Eye (tissue), 1 donor: ENCODE measurements at regions not wholly inside any gene's neighbourhood (a gene's known extent, or its start where the extent isn't known, plus 50 kb on each side); places are given as distances from the start of the nearest gene placed in this dataset.

ENCODE experiments used
- DNase-seq: peaks from one replicate; pipeline ENCODE4 v3.0.0-alpha.2; 2015

DNA sequence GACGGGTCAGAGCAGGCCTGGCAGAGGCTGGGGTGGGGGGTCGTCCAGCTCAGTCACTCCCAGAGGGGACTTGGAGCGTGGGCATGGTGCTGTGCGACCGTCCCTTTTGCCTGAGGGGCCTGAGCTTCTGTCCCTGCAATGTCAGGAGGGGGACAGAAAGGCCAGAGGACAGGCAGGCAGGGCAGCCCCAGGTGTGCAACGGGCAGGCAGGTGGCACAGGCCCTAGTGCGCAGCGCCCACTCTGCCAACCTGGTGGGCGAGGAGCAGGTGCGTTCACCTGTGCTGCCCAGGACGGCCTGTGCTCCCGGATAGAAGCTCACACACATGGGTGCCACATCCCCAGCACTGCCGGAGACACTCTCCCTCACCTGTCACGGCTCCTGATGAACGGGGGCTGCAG lies 78.7 kb upstream of the SLCO4A1 start:
- DNase-seq = no peak

DNA sequence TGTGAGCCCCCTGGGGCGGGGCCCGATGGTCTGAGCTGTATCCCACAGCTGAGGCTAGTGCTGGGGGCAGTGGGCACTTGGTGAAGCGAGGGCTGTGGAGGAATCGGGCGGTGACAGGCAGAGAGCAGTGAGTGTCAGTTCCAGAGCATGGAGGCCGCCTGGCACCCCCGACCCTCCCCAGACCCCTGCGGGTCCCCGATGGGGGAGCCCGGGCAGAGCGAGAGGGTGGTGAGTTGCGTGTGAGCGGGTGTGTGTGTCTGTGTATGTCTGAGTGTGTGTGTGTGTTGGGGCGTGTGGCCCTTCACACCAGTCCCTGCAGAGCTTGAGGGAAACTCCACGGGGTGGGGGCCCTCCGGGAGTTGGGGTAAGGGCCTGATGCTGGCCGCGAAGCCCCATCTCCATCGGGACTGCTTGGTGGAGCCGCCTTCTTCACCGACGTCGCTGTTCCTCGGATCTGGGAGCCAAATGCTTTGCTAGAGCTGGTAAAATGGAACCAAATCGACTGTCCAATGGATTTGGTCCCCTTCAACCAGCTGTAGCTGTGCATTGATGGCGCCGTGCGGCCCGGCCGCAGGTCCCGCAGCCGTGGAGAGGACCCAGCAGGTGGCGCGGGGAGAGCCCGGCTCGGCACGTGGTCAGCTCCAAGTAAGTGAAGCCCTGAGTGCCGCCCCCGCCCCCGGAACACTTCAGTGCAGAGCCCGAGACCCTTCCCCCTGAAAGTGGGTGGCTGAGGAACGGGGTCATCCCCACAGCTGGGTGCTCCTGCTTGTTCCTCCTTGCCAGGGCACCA lies 77.7 kb upstream of the SLCO4A1 start:
- DNase-seq = no peak

GRCh38 chr20:62566266-62566665 lies 76.0 kb upstream of the SLCO4A1 start:
- DNase-seq = no peak

GRCh38 chr20:62566771-62567170 lies 75.5 kb upstream of the SLCO4A1 start:
- DNase-seq = no peak

GRCh38 chr20:62567246-62568044 lies 74.9 kb upstream of the SLCO4A1 start:
- no peak for DNase-seq

GRCh38 chr20:62568045-62568389 lies 74.3 kb upstream of the SLCO4A1 start:
- no peak for DNase-seq

DNA sequence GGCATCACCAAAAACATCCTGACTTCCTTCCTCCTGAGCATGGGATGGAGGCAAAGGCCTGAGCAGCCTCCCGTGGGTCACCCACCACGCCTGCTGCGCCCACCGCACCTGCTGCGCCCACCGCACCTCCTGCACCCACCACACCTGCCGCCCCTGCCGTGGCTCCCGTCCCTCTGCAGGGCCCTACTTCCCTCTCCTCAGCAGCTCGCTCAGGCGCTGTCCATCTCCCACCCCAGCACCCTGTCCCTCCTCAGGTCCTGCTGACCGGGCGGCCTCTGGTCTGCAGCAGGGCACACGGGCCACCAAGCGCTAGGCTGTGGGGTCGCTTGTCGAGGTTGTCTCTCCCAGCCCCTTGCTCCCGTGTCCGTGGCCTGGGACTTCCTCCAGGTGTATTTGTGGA lies 72.7 kb upstream of the SLCO4A1 start:
- no peak for DNase-seq

DNA sequence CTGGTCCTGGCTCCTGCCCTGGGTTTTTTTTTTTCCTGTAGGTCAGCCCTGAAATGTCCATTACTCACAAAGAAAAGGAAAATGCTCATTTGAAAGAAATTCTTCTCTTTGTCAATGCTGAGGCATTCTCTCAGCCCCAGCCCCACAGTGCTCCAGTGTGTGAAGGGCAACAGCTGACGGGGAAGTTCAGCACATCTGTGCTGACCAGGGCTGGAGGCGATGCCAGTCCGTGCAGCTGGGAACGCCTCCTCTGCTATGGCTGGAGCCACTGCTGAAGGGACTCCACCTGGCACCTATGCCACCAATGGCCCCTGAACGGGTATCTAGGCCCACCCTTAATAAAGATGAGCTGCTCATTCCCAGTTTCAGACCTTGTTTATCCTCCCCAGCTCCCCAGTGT lies 71.9 kb upstream of the SLCO4A1 start:
- no peak for DNase-seq

DNA sequence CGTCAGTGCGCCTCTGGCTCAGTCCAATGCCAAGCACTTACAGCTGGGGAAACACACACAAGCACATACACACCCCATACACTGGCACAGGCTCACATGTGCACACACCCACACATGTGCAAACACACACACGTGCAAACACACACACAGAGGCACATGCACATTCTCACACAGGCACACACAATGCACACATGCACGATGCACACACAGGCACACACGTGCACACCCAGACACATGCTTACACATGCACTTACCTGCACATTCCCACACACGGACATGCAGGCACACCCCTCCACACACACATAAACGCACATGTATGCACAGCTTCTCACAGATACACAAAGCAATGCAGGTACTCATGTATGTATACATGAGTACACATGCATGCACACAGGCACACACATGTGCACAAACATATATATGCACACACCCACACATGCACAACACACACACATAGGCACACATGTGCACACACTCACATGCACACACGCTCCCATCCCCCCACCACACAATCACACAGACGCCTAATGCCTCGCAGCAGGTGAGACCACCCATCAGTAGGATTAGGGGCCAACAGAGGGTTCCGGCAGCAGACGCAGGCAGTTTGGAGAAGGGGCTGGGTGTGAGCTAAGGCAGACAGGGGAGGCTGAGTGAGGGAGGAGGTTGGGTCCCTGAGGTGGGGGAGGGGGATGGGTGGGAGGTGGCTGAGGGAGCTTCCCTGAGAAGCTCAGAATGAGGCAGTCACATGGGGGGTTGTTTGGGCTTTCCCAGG lies 71.2 kb upstream of the SLCO4A1 start:
- no peak for DNase-seq

GRCh38 chr20:62571669-62572344 lies 70.5 kb upstream of the SLCO4A1 start:
- no peak for DNase-seq

- no peak for DNase-seq
Measured at GRCh38 chr20:62572980-62573379, 69.3 kb upstream of the SLCO4A1 start.

GRCh38 chr20:62573817-62574216 lies 68.5 kb upstream of the SLCO4A1 start:
- no peak for DNase-seq

DNA sequence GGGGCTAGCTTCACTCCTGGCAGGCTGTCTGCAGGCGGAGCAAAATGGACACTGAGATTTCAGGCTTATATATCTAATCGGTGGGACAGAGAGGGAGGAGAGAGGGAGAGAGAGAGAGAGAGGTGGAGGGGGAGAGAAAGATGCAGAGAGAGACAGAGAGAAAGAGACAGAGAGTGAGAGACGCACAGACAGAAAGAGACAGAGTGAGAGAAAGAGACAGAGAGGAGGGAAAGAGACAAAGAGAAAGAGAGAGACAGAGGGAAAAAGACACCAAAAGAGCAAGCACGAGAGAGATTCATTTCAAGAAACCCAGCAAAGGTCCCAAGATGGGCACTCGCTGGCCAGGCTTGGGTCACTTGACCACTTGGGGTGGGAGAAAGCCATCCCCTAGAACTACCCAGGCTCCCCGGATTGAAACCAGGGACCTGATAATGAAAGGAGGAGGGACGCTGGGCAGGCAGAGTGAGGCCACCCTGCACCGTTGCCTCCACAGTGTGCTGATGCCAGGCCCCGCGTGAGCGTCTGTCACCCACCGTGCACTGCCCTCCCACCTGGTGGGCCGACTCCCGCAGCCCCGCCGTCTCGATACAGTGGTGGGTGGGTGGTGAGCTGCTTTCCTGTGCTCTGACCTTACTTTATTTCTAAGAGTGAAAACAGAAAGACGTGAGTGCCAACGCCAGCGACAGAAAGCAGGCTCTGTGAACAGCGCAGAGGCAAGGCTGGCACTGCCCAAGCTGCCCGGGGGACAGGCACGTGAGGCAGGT lies 67.9 kb upstream of the SLCO4A1 start:
- no peak for DNase-seq

DNA sequence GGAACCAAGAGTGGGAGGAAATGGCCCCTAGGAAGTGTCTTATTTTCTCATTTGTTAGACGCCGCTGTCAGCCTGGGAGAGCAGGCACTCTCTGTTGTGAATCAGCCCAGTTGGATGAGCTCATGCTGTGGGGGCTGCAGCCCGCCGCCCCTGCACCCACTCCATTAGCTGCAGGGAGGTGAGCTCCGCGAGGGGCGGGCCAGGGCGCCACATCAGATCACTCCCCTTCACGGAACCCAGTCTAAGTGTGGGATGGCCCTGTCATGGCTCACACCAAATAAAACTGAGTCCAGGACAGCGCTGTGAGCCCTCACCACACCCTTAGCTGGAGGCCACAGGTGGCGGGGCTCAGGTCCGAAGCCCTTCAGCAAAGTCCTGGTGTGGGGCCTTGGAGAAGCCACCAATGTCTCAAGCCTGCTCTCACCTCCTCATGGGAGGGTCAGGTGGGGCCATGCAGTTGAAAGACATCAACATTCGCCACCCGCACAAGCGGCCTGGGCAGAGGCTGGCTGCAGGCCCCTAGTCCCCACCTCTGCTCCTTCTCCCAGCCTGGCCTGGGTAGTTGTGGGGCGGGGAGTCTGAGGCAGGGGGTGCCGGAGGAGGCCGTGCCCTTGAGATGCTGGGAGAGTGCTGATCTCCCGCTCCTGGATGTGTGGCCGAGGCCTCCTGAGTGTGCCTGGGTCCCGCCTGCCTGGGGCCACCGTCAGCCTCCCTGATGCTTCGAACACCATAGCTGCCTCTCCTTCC lies 66.2 kb upstream of the SLCO4A1 start:
- no peak for DNase-seq

GRCh38 chr20:62576815-62577489 lies 65.4 kb upstream of the SLCO4A1 start:
- DNase-seq = peak; percentile 75

DNA sequence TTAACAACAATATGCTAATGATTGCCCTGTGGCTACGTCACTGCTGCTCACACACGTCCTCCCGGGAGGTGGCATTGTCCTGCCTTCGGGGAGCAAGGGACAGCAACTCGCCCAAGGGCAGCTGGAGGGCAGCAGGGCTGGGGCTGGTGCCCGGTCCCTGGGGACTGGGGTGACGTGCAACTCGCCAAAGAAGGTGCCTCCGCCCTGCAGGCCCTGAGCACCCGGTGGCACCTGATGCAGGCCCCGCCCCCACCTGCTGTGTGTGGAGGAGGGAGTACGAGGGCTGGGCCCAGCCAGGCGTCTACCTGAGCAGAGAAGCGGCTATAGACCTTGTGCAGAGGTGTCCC lies 64.8 kb upstream of the SLCO4A1 start:
- no peak for DNase-seq

DNA sequence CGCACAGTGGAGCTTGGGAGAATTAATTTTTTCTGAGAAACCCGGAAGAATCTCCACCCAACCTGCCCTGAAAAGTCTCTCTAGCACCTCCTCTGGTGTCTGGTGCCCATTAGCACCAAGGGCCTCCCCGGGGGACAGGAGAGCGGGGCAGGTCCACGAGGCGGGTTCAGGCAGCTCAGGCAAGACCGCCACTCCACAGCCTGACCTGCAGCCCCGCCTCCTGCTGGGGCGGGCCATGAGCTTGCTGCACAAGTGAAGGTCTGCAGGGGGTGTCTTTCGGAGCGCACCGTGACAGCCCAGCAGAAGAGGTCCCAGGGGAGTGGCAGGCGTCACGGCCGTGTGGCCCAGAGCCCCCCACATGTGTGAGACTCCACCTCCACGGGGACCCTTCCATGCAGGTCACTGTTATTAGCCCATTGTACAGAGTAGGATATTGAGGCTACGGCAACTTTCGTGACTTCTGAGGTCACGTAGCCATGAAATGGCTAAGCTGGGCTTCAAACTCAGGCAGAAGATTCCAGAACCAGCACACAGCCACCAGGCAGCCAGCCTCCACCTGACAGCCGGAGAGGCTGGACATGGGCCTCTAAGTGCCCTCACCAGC lies 63.9 kb upstream of the SLCO4A1 start:
- no peak for DNase-seq

GRCh38 chr20:62580052-62580451 lies 62.3 kb upstream of the SLCO4A1 start:
- DNase-seq = no peak

GRCh38 chr20:62580733-62581132 lies 61.6 kb upstream of the SLCO4A1 start:
- no peak for DNase-seq

DNA sequence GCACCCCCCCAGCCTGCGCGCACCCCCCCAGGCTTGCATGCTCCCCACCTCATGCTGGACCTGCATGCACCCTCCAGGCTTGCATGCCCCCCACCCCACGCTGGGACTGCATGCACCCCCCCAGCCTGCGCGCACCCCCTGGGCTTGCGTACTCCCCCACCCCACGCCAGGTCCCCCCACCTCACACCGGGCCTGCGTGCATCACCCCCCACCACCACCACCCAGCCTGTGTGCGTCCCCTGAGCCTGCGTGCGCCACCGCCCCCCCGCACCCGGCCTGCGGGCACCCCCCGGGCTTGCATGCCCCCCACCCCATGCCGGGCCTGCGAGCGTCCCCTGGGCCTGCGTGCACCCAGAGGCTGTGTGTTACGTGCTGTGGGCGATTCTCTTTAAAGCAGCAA lies 61.0 kb upstream of the SLCO4A1 start:
- DNase-seq = no peak

DNA sequence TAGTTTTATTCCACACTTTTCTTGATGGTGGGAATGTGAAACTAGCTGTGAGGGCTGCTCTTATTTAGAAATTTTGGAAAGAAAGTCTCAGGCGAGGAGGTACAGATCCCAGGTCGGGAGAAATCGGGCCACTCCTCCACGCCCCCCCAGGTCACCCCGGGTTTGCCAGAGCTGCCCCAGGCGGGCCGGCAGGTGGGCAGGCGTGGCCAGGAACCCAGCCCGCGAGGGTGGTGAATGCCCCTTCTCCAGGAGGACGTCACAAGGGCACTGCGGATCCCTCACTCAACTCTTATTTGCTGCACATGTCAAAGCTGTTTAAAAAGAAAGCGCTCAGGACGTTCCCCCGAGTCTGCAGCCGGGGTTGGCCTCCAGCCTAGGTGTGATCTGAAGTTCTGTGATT lies 60.5 kb upstream of the SLCO4A1 start:
- no peak for DNase-seq
